DMS53 (cell line): ENCODE measurements at regions not wholly inside any gene's neighbourhood (a gene's known extent, or its start where the extent isn't known, plus 50 kb on each side); places are given as distances from the start of the nearest gene placed in this dataset.
"Not testable (repeated sequence)": the region's sequence is repeated elsewhere in the genome, so short reads cannot be mapped to it uniquely, and the experiment has no call there.

Experiments used
- DNase-seq: peaks from one replicate; lab custom pipeline; 2025; lab: John Stamatoyannopoulos, UW

GRCh38 chr2:176969642-176970359 lies 242.8 kb upstream of the HNRNPA3 start:
- no peak for DNase-seq

- no peak for DNase-seq
These were observed 235.6 kb upstream of the HNRNPA3 start for GRCh38 chr2:176976736-176977685.

GRCh38 chr2:176978921-176979320 lies 233.7 kb upstream of the HNRNPA3 start:
- no peak for DNase-seq

GRCh38 chr2:176979981-176980710 lies 232.4 kb upstream of the HNRNPA3 start:
- DNase-seq: no peak

- no peak for DNase-seq
These were observed 227.6 kb upstream of the HNRNPA3 start for GRCh38 chr2:176984987-176985386.

GRCh38 chr2:176985871-176986270 lies 226.7 kb upstream of the HNRNPA3 start:
- peak; percentile 18 for DNase-seq

GRCh38 chr2:176986487-176986886 lies 226.1 kb upstream of the HNRNPA3 start:
- no peak for DNase-seq

- DNase-seq: no peak
These were observed 221.2 kb upstream of the HNRNPA3 start for GRCh38 chr2:176991411-176991810.

GRCh38 chr2:176997074-176997791 lies 215.4 kb upstream of the HNRNPA3 start:
- peak; percentile 69 for DNase-seq

- DNase-seq: no peak
These were observed 214.8 kb upstream of the HNRNPA3 start for GRCh38 chr2:176997792-176998169.

- DNase-seq: no peak
These were observed 213.3 kb upstream of the HNRNPA3 start for GRCh38 chr2:176999301-176999700.

GRCh38 chr2:177000061-177000714 lies 212.4 kb upstream of the HNRNPA3 start:
- no peak for DNase-seq

- no peak for DNase-seq
These were observed 211.9 kb upstream of the HNRNPA3 start for GRCh38 chr2:177000715-177001072.

- DNase-seq: no peak
These were observed 211.3 kb upstream of the HNRNPA3 start for GRCh38 chr2:177001334-177001733.

- DNase-seq: no peak
These were observed 209.6 kb upstream of the HNRNPA3 start for GRCh38 chr2:177002983-177003382.

GRCh38 chr2:177007726-177008125 lies 204.9 kb upstream of the HNRNPA3 start:
- not testable (repeated sequence) for DNase-seq

GRCh38 chr2:177008662-177009061 lies 203.9 kb upstream of the HNRNPA3 start:
- not testable (repeated sequence) for DNase-seq

- no peak for DNase-seq
These were observed 202.4 kb upstream of the HNRNPA3 start for GRCh38 chr2:177010146-177010545.

- no peak for DNase-seq
These were observed 201.7 kb upstream of the HNRNPA3 start for GRCh38 chr2:177010861-177011260.

- no peak for DNase-seq
These were observed 197.6 kb upstream of the HNRNPA3 start for GRCh38 chr2:177014946-177015345.

- no peak for DNase-seq
These were observed 197.2 kb upstream of the HNRNPA3 start for GRCh38 chr2:177015356-177015923.
